ENCODE measurements at regions not wholly inside any gene's neighbourhood (a gene's known extent, or its start where the extent isn't known, plus 50 kb on each side); places are given as distances from the start of the nearest gene placed in this dataset.

DNA sequence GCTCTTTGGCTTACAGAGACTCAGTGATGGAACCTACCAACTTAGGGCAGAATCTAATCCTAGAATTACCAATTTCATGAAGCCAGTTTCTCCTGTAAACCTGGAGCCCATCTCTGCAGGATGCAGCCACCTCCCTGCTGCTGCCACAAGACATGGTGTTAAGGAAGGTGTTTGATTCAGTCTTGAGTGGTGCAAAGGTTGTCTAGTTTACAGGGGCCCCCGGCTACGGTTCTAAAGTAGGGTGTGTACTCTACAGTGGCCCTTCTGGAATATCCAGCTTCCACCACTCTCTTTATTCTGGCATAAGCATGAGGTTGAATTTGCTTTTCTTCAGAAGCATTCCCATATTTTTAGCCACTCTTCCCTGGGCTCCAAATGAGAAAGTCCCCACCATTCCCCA, 154.1 kb upstream of the GRIP1 start:
- no peak overlapping the region for H3K4me3 Mint-ChIP-seq

DNA sequence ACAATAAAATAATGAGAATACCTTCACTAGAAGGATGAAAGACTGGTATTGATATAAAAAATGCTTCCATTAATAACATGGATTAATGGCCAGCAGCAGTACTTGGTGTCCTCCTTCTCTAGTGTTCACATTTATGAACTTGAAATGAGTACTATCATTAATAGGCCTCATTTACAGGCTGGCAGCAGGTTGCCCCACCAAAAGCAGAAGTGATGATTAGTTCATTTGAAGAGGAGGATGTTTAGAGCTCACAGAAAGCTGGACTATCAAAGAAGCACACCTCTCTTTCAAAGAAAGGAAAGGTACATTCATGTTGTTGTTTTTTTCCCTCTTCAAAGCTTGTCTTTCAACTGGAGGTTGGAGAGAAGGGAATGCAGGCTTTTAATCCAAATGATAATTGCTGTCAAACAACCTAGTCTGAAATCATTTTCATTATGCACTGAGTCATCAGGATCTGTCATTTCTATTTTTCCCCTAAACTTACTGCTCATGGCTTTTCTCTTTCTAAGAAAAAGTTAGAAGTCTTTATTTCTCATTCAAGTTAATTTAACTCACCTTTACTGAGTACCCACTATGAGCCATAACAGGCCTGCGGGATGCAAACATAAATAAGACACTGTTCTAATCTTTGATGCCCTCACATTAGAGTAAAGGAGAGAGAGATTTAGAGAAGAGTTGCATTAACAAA, 157.9 kb upstream of the GRIP1 start:
- Mint-ChIP-seq H3K27me3 (ENCODE audit: low read depth in 3 of 3) (no peaks in the 10 kb centered on the region), H3K36me3 (no peaks in the 10 kb centered on the region), H3K4me3 (no peak overlapping the region), H3K4me1 (peaks cover 14 to 19% of the 10 kb centered on the region in 2 donors), H3K27ac (no peak overlapping the region), H3K9me3 (no peaks in the 10 kb centered on the region)
- no peak for DNase-seq

More for the DNA sequence above, 154.1 kb upstream of the GRIP1 start:
- no peak for DNase-seq
- no peaks in the 10 kb centered on the region for H3K9me3 Mint-ChIP-seq
- H3K4me1 Mint-ChIP-seq: peaks cover 47 to 57% of the 10 kb centered on the region in 2 donors
- no peaks in the 10 kb centered on the region for H3K36me3 Mint-ChIP-seq
- no peak overlapping the region for H3K27ac Mint-ChIP-seq
- no peaks in the 10 kb centered on the region for H3K27me3 Mint-ChIP-seq (ENCODE audit: low read depth in 3 of 3)

DNA sequence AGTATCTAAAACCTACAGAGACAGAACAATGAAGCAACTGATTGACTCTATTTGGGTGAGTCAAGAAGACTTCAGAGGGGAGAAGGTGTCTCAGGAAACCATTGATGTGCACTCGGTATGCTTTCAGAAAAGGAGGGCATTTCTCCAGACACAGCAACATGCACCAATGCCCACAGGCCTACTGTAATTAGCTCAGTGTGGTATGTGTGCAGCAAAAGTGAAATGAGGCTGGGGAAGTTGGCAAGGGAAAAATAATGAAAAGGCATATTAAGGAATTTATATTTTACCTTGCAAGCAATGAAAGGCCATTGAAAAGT, 158.4 kb upstream of the GRIP1 start:
- Mint-ChIP-seq H3K4me3 (no peak overlapping the region), H3K27me3 (ENCODE audit: low read depth in 3 of 3) (no peaks in the 10 kb centered on the region), H3K9me3 (no peaks in the 10 kb centered on the region), H3K4me1 (peaks cover 13 to 14% of the 10 kb centered on the region in 2 donors), H3K27ac (no peak overlapping the region), H3K36me3 (no peaks in the 10 kb centered on the region)
- no peak for DNase-seq

DNA sequence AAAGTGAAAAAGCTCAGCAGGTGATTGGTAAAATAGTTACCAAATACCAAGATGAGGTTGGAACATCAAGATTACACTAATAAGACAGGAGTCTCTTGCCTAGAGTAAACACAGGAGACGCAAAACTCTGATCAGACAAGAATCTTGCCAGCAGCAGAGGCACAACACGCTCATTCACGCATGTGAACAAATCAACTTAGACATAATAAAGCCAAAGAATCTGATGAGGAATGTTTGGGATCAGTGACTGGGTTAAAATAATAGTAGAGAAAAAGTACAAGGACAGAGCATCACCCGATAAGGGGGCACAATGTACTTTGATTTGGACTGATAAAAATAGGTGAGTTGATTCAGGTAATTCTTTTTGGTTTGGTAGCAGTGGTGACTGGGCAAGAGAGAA, 159.5 kb upstream of the GRIP1 start:
- no peak overlapping the region for H3K4me3 Mint-ChIP-seq
- no peak overlapping the region for H3K27ac Mint-ChIP-seq
- no peak for DNase-seq
- H3K27me3 Mint-ChIP-seq (ENCODE audit: low read depth in 3 of 3): no peaks in the 10 kb centered on the region
- H3K9me3 Mint-ChIP-seq: no peaks in the 10 kb centered on the region
- peaks cover 2 to 3% of the 10 kb centered on the region in 2 donors for H3K4me1 Mint-ChIP-seq
- H3K36me3 Mint-ChIP-seq: no peaks in the 10 kb centered on the region

DNA sequence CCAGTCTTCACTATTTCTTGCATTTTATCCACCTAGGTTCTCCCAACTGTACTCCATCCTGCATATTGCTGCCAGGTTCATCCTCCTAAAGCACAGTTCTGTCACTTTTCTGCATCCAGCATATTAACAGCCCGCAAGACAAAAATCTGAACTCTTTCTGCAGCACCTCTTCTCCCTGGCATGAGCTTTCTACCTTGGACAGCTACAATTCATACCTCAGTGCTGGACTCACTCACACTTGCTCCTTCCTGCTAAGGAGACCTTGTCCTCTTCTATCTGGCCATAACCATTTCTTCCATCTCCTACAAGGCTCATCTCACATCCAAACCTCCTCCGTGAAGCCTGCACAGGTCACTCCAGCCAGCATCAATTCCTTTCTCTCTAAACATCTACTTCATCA, 170.1 kb upstream of the GRIP1 start:
- Mint-ChIP-seq H3K27ac (peak overlapping the region in 1 of 6 donors; percentile 5), H3K4me3 (no peak overlapping the region), H3K4me1 (no peaks in the 10 kb centered on the region), H3K36me3 (no peaks in the 10 kb centered on the region), H3K9me3 (peaks cover 0 to 2% (median 0%) of the 10 kb centered on the region in 6 donors), H3K27me3 (ENCODE audit: low read depth in 3 of 3) (peaks cover 0 to 3% (median 2%) of the 10 kb centered on the region in 3 donors)
- no peak for DNase-seq

DNA sequence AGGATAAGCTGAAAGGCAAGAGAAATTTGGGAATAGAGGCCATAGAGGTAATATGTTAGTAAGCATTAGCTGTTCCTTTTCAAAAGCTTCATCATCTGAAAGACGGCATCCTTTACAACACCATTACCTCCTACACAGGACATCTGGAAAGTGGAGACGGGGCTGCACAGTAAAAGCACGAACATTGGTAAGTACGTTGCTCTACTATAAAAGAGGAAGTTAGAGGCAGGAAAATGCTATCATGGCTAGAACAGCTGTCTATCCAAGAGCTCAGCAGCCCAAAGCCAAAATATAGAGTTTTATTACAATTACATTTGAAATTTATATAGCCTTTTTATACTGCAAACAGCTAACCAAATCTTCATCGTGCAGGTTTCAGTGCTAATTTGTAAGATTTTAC, 172.3 kb upstream of the GRIP1 start:
- Mint-ChIP-seq H3K4me3 (no peak overlapping the region), H3K36me3 (no peaks in the 10 kb centered on the region), H3K27me3 (ENCODE audit: low read depth in 3 of 3) (peaks cover 0 to 3% (median 2%) of the 10 kb centered on the region in 3 donors), H3K27ac (no peak overlapping the region), H3K4me1 (no peaks in the 10 kb centered on the region), H3K9me3 (peaks cover 0 to 2% (median 0%) of the 10 kb centered on the region in 6 donors)
- no peak for DNase-seq

DNA sequence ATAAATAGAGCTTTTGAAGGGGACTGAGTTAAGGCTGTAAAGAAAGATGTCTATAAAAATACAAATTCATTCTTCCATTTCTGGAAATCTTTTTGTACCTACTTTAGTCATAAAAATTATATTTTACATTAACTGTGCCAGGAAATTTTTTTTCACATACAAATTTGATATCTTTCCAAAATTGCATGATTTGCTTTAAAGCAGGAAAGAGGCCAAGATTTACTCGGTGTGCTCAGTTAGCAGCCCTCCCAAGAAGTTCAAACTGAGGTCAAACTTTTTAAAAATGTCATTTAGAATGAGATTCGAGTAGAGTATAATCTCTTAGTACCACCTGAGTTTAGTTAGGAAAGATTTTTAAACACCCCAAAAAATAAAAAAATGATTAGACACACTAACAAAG, 173.2 kb upstream of the GRIP1 start:
- Mint-ChIP-seq H3K9me3 (peaks cover 0 to 2% (median 0%) of the 10 kb centered on the region in 6 donors), H3K27ac (no peak overlapping the region), H3K4me3 (no peak overlapping the region), H3K36me3 (no peaks in the 10 kb centered on the region), H3K4me1 (no peaks in the 10 kb centered on the region), H3K27me3 (ENCODE audit: low read depth in 3 of 3) (peaks cover 0 to 3% (median 2%) of the 10 kb centered on the region in 3 donors)
- DNase-seq: no peak

DNA sequence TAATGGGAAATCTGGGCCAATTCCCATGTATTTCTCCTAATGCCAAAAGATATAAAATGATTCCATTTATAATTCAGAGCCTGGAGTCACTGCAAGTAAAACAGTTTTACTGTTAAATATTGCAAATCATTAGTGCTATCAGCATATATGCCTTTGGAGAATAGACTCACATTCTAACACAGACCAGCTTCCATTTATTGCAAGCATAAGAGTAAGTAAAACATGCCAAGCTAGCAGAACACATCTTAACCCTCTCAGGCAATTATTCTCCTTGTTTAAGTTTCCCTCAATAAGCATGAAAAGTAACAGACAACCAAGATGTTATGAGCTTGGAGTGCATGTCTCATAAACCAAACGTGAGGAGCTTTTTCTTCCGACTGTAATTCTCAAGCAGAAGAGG, 173.9 kb upstream of the GRIP1 start:
- Mint-ChIP-seq H3K27ac (peak overlapping the region in 1 of 6 donors; percentile 19), H3K9me3 (peaks cover 0 to 2% (median 0%) of the 10 kb centered on the region in 6 donors), H3K4me1 (peaks cover 4 to 6% of the 10 kb centered on the region in 2 donors), H3K4me3 (no peak overlapping the region), H3K36me3 (no peaks in the 10 kb centered on the region), H3K27me3 (ENCODE audit: low read depth in 3 of 3) (peaks cover 0 to 3% (median 2%) of the 10 kb centered on the region in 3 donors)
- DNase-seq: no peak

DNA sequence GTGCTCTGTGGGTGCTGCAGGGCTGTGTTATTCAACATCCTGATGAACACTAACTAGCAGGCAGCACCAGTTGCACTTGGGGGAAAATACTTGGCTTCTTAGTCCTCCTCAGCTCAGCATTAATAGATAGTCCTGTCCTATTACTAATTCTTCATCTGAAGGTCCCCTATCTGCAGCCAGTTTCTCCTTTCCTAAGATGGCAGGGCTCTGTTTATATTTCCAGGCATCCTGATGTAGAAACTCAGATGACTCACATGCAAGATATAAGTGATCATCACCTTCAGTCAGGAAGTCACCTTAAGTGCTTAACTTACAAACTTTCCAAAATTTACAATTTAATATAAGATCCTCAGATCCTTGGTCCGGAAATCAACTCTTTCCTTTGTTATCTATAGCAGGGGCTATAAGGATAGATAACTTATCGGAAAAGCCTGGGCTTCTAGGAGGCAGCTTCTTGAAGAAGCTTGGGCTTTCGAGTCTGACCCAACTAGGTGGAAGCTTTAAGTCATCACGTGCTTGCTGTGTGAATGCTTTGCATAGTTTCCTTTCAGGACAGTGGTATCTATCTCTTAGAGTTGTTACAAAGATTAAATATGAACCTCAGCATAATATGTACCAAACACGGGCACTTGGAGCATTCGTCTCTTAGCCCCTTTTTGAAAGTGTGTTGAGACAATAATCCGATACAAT, 181.0 kb upstream of the GRIP1 start:
- Mint-ChIP-seq H3K36me3 (no peaks in the 10 kb centered on the region), H3K4me1 (peaks cover 22 to 32% of the 10 kb centered on the region in 2 donors), H3K4me3 (no peak overlapping the region), H3K27ac (peak overlapping the region in 3 of 6 donors; percentile 23 to 58 (median 49)), H3K9me3 (no peaks in the 10 kb centered on the region), H3K27me3 (ENCODE audit: low read depth in 3 of 3) (peaks cover 0 to 5% (median 2%) of the 10 kb centered on the region in 3 donors)
- DNase-seq: no peak

DNA sequence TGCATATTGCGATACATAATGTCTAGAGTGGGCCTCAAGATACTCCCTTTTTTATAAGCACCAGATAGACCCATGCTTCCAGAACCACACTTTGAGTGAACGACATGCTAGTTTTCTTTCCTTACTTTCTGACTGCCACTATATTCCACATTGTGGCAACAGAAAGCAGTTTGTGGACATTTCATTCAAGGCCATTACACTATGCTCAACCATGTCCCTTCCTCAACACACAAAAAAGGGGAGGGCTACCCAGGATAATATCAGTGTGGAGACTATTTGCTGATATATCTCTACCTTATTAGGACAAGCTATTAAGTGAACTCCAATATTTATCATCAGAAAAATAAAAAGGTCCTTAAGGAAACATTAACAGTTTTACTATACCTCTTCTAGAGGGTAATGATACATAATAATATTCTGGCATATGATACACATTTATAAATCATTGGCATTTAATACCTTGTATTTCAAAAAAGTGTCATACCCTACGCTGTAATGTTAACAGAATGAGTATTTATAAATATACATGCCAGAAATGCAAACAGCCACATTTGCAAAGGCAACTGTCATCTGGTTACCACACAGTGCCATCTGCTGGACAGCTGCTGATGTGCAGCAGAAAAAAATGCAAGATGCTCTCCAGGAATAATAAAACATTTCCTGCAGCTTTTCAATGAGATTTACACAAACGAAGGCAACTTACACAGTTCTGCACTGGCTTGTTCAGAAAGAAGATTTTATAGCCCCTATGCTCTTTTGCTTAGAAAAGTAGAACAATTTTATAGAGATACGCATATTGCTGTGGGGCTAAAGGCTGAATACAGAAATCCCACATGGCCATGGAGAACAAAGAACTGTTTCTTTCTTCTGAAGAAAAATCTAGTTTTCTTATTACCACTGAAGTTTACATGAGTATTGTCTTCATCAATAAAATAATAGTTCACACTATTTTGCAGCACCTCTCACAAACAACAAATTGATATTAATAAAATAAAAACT, 182.2 kb upstream of the GRIP1 start:
- Mint-ChIP-seq H3K9me3 (no peaks in the 10 kb centered on the region), H3K4me1 (peaks cover 22 to 32% of the 10 kb centered on the region in 2 donors), H3K4me3 (no peak overlapping the region), H3K27ac (peak overlapping the region in 1 of 6 donors; percentile 31), H3K36me3 (no peaks in the 10 kb centered on the region), H3K27me3 (ENCODE audit: low read depth in 3 of 3) (peaks cover 3 to 7% (median 5%) of the 10 kb centered on the region in 3 donors)
- peak; percentile 57 to 65 (median 59) for DNase-seq

DNA sequence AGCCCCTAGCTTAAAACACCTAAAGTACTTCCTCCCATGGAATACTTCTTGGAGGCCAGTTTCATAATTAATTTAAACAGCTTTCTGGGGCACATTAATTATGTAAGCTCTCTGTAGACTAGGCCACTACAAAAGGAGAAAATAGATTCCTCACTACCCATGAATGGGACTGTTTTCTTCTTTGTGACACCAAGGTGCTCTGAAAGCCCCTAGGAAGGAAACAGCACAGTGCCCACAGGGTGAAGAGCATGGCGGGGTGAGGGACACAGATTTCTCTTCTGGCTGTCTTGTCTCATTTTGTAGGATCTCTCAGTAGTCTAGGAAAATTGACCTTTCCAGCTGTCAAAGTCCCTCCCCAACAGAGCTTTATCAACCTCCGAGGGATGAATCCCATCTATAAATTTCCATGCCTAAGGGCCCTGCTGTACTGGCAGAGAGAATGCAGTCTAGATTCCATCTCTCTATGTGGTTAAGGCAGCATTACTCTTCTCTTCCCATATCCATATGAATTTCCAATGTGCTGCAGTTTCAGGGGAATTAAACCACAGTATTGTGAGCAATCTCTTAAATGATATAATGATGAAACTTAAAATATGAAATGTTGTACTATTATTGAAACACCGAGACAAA, 183.6 kb upstream of the GRIP1 start:
- Mint-ChIP-seq H3K36me3 (no peaks in the 10 kb centered on the region), H3K9me3 (no peaks in the 10 kb centered on the region), H3K4me1 (peaks cover 21 to 29% of the 10 kb centered on the region in 2 donors), H3K27me3 (ENCODE audit: low read depth in 3 of 3) (peaks cover 3 to 7% (median 5%) of the 10 kb centered on the region in 3 donors), H3K4me3 (no peak overlapping the region), H3K27ac (no peak overlapping the region)
- no peak for DNase-seq

DNA sequence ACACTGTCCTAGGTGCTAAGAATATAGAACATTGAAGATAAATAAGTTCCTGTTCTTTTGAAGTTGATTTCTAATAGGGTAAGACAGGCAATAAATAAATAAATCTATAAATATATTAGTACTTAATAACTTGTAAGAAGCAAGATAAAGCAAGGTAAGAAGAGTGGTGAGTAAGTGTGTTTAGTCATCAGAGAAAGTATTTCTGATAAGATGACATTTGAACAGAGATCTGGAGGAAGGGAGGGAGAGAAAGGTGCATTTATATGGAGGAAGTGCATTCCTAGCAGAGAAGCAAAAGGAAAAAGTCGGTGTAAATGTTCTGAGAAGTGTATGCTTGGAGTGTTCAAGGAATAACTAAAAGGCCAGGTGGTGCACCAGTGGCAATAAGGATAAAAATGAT, 184.4 kb upstream of the GRIP1 start:
- Mint-ChIP-seq H3K9me3 (no peaks in the 10 kb centered on the region), H3K27ac (no peak overlapping the region), H3K4me3 (no peak overlapping the region), H3K4me1 (peaks cover 17 to 25% of the 10 kb centered on the region in 2 donors), H3K36me3 (no peaks in the 10 kb centered on the region), H3K27me3 (ENCODE audit: low read depth in 3 of 3) (peaks cover 3 to 10% (median 5%) of the 10 kb centered on the region in 3 donors)
- DNase-seq: no peak

DNA sequence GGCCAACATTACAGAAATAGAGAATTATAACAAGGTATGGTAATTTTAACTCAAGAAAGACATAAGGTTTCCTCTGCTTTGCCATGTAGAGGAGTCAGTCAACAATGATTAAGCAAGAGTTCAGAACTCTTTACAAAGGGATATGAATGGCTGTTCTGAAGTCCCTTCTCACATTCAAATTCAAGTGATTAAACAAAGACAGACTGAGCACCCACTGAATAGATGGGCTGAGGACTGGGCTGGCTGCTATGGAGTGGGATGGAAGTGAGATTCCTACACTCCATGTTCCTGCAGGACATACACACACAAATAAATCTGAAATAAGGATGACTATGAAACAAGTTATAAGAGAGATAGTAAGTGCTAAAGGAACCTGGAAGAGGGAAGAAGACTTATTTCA, 199.0 kb upstream of the GRIP1 start:
- Mint-ChIP-seq H3K36me3 (no peaks in the 10 kb centered on the region), H3K27me3 (ENCODE audit: low read depth in 3 of 3) (peaks cover 0 to 16% (median 3%) of the 10 kb centered on the region in 3 donors)

More for the DNA sequence above, 199.0 kb upstream of the GRIP1 start:
- Mint-ChIP-seq H3K4me3 (no peak overlapping the region), H3K4me1 (peaks cover 0 to 4% of the 10 kb centered on the region in 2 donors), H3K9me3 (no peaks in the 10 kb centered on the region), H3K27ac (no peak overlapping the region)
- no peak for DNase-seq
